B cell (primary cell): ENCODE measurements at regions not wholly inside any gene's neighbourhood (a gene's known extent, or its start where the extent isn't known, plus 50 kb on each side); places are given as distances from the start of the nearest gene placed in this dataset.

Source experiments
- EZH2 ChIP-seq: IDR thresholded peaks from 2 replicates; pipeline ENCODE4 v1.6.1; 2012; ENCODE audit warnings: borderline replicate concordance, low read depth, mild to moderate bottlenecking, moderate library complexity, low read length; ENCODE audit not compliant: insufficient read depth, poor library complexity, severe bottlenecking
- TF ChIP-seq, protein P1 (sequence below): fragments of 200-600 bp; IDR thresholded peaks from one replicate; pipeline ENCODE4 v1.8.0; 2022; ENCODE audit warnings: antibody characterized with exemption, mild to moderate bottlenecking

DNA sequence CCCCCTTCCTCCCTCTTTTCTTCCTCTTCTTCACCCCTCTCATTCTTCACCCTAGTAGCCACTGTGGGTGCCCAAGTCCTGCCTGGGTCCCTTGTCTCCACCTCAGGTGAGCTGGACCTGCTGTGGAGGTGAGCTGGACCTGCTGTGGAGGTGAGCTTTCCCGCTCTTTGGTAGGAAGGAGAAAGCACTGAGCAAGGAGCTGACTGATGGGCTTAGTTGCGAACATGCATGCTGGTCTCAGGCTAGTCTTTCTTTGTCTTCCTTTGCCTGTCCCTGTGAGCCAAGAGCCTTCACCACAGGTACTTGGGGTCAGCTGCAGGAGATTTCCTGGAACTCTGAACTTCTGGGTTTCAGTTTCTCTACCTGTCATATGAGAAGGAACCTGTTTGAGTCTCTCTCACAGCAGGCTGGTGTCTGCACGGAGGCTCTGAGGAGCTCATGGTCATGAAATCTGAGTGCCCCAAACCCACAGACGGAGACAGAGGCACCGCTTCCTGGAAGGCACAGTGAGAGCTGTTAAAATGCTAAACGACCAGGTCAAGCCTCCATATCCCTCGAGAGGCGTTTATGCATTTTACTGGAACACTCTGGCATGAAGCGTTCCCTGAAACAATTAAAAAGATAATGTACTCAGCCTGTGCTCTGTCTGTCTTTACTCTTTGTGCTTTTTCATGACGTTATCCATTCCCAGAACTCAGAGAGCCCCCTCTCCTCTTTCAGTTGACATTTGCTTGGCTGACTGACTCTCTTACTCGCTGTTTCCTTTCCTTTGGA lies 69.5 kb downstream of the RHOU start:
- TF ChIP-seq EZH2: no peak
- TF ChIP-seq, protein P1, sequence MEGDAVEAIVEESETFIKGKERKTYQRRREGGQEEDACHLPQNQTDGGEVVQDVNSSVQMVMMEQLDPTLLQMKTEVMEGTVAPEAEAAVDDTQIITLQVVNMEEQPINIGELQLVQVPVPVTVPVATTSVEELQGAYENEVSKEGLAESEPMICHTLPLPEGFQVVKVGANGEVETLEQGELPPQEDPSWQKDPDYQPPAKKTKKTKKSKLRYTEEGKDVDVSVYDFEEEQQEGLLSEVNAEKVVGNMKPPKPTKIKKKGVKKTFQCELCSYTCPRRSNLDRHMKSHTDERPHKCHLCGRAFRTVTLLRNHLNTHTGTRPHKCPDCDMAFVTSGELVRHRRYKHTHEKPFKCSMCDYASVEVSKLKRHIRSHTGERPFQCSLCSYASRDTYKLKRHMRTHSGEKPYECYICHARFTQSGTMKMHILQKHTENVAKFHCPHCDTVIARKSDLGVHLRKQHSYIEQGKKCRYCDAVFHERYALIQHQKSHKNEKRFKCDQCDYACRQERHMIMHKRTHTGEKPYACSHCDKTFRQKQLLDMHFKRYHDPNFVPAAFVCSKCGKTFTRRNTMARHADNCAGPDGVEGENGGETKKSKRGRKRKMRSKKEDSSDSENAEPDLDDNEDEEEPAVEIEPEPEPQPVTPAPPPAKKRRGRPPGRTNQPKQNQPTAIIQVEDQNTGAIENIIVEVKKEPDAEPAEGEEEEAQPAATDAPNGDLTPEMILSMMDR: no peak
